ENCODE measurements at regions not wholly inside any gene's neighbourhood (a gene's known extent, or its start where the extent isn't known, plus 50 kb on each side); places are given as distances from the start of the nearest gene placed in this dataset.

- DNase-seq = no peak
Observed at GRCh38 chr4:65120287-65120686, 550.0 kb downstream of the EPHA5 start.

DNA sequence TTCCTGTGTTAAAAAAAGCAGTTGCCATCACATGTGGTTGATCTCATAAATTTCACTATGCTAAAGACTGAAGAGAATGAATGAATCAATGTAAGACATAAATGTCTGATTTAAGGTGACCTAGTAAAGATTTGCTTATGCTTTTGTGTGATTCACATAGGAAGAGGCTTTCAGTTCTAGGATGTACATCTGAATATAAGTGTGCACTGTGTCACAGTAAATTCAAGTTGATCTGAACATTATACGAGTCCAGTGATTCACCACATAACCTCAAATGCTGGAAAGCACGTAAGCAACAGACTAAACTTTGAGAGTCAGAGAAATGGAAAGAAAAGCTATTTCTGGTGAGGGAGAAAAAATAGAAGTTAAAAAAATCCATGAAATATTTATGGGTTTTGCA, 567.9 kb downstream of the EPHA5 start:
- no peak for DNase-seq

- DNase-seq = no peak
Observed at GRCh38 chr4:65096630-65097029, 573.7 kb downstream of the EPHA5 start.

- peak in 1 of 2 experiments; percentile 27 for DNase-seq
Observed at GRCh38 chr4:65089666-65090065, 580.6 kb downstream of the EPHA5 start.

DNA sequence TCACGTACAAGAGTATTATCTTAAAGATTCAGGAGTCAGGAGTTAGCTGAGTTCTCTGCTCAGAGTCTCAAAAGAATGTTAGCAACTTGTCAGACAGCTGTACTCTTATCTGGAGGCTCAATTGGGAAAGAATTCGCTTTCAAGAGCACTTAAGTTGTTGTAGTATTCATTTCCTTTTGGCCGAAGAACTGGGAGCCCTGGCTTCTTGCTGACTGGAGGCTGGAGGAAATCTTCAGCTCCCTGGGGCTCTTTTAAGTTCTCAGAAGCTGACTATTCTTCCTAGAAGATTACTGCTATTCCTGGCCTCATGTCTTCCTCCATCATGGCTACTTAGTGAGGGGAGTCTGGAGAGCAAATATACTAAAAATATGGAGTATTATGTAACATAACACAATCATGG, 587.2 kb downstream of the EPHA5 start:
- peak in 1 of 2 experiments; percentile 37 for DNase-seq

- DNase-seq = no peak
Observed at GRCh38 chr4:65071564-65071963, 598.7 kb downstream of the EPHA5 start.

- no peak for DNase-seq
Observed at GRCh38 chr4:65069177-65069576, 601.1 kb downstream of the EPHA5 start.

- DNase-seq = no peak
Observed at GRCh38 chr4:65066106-65066505, 604.2 kb downstream of the EPHA5 start.

- DNase-seq = no peak
Observed at GRCh38 chr4:65063601-65064000, 606.7 kb downstream of the EPHA5 start.

DNA sequence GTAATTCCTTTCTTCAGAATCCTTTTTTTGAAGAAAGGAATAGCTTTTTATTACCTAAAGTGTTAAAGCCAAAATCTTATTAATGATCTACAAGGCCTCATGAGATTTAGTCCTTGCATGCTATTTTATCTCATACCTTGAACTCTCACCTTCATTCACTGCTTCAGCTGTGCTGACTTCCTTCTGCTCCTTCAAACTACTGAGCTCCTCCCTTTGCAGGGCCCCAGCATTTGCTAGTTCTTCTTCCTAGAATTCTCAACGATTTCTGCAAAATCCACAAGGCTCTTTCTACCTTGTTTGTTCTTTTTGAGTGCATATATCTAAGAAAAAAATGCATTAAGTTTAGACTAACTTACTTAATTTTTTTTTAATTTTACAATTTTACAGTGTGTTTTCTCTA, 619.5 kb downstream of the EPHA5 start:
- DNase-seq = no peak

- DNase-seq = peak in 1 of 2 experiments; percentile 74
Observed at GRCh38 chr4:65046192-65047133, 623.8 kb downstream of the EPHA5 start.

DNA sequence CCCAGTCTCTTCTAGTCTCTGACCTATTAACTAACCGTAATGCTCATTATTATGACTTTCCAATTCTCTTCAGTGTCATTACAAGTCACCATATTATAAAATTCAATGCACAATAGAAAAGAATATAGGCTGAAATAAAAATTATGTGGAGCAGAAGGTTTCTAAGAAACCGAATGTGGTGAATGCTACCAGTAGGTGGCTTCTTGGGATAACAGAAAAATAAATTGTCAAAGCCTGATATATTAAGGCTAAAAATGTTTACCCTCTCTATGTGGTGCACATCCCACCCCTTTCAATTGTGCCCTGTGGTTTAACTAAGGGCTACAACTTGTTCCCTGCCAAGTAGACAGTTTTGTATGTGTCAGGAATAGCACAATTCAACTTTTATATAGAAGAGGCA, 624.6 kb upstream of the TECRL start:
- DNase-seq = no peak

DNA sequence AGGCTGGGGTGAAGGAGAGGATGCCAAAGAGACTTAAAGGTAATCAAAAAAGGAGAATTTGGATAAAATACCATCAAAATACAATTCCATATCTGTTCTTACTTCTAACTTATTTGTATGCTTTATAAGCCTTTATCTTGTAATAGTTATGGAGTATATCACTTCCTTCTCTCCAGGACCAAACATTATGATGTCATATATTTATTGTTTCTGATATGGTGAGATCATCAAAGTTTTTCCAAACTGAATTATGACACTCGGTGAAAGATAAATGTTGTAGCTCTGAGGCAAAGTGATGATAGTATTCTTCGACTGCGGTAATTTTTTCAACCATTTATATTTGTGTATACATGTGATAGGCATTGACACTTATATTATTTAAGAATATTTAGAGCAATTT, 619.3 kb upstream of the TECRL start:
- DNase-seq = no peak

DNA sequence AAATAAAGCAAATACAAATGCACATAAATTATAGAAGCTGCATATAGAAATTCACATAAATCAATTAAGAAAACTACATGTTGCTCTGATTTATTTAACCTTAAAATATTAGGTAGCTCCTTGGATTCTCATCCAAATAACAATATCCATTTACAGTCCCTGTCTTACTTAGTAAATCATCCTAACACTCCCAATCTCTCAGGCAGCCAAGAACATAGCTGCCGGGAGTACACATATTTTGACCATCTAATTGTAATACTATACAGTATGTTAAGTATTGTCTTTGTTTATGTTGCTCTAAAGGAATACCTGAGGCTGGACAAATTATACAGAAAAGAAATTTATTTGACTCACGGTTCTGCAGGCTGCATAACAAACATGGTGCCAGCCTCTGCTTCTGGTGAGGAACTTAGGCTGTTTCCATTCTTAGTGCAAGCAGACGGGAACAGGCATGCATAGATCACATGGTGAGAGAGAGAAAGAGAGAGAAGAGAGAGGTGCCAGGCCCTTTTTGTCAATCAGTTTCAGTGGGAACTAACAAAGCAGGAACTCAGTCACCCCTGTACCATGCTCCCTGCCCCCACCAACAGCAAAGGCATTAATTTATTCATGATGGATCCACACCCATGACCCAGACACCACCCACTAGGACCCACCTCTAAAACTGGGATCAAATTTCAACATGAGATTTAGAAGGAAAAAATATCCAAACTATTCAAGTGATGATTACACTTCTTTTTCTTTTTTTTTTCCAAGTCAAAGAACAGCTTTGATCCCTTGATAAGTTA, 614.8 kb upstream of the TECRL start:
- DNase-seq = no peak

DNA sequence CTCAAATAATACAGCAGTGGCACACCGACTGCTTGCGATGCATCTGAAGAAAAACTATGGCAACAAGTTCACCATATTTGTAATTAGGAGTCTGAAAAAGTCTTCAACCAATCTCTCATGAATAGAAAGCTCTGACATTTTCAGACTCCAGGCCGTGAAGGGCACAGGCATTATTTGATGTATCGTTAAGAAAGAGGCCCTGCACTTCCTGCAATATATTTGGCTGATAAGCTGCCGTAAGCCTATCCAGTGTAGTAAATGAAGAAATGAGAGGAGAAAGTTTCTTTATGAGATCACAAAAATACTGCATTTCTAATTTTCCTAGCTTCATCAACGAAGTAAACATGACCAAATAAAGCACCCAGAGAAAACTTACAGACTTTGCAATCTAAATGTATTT, 613.8 kb upstream of the TECRL start:
- no peak for DNase-seq

GRCh38 chr4:65021737-65022136, 612.5 kb upstream of the TECRL start:
- DNase-seq = no peak

DNA sequence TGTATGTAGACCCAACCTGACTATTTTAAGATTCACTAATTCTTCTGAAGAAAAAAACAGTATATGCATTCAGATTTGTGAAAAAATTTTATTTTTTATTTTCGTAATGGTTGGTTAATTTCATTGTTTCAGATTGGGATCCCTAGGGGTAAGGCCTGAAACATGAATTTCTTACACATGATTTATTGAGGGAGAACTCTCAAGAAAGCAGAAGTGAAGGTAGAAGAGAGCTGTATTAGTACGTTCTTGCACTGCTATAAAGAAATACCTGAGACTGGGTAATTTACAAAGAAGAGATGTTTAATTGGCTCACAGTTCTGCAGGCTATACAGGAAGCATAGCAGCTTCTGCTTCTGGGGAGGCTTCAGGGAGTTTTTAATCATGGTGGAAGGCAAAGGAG, 611.9 kb upstream of the TECRL start:
- DNase-seq = no peak

DNA sequence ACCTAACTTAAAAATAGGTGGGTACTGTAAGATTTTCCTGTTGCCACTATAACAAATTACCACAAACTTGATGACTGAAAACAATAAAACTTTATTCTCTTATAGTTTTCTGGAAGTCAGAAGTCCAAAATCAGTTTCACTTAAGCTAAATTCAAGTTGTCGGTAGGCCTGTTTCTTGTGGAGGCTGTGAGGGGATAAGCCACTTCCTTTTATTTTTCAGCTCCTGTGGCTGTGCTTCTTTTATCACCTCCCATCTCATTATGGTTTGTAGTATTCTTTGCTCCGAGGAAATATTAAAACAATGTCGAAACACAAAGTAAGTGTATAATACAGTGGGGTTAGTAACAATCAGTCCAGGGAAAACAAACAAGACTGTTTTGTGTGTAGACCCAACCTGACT, 610.5 kb upstream of the TECRL start:
- no peak for DNase-seq

GRCh38 chr4:65018313-65018712, 609.1 kb upstream of the TECRL start:
- DNase-seq = no peak

DNA sequence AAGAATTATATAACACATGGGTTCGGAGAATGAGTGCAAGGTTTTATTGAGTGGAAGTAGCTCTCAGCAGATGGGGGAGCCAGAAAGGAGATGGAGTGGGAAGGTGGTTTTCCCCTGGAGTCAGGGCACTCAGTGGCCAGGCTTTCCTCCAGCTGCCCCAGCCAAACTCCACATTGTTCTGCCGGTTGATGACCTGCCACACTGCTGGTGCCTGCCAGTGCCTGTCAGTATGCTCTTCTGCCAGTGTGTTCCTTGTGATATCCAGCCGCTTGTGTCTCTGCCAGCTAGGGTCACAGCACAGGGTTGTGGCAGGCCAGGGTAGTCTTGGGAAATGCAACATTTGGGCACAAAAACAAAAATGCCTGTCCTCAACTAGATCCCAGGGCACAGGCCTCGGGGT, 604.8 kb upstream of the TECRL start:
- no peak for DNase-seq

- DNase-seq = peak; percentile 3 to 58
Observed at GRCh38 chr4:65007841-65008439, 598.7 kb upstream of the TECRL start.

GRCh38 chr4:64975177-64975576, 565.9 kb upstream of the TECRL start:
- no peak for DNase-seq

DNA sequence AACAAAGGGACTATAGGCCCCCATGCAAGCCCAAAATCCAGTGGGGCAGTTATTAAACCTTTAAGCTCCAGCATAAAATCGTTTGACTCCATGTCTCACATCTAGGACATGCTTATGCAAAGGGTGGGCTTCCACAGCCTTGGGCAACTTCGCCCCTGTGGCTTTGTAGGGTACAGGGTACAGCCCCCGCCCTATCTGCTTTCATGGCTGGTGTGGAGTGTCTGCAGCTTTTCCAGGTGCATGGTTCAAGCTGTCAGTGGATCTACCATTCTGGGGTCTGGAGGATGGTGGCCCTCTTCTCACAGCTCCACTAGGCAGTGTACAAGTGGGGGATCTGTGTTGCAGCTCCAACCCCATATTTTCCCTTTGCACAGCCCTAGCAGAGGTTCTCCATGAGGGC, 559.8 kb upstream of the TECRL start:
- no peak for DNase-seq

- no peak for DNase-seq
Observed at GRCh38 chr4:64967286-64967685, 558.0 kb upstream of the TECRL start.

Measured in NCI-H524 (cell line).